ENCODE measurements at regions not wholly inside any gene's neighbourhood (a gene's known extent, or its start where the extent isn't known, plus 50 kb on each side); places are given as distances from the start of the nearest gene placed in this dataset.

DNA sequence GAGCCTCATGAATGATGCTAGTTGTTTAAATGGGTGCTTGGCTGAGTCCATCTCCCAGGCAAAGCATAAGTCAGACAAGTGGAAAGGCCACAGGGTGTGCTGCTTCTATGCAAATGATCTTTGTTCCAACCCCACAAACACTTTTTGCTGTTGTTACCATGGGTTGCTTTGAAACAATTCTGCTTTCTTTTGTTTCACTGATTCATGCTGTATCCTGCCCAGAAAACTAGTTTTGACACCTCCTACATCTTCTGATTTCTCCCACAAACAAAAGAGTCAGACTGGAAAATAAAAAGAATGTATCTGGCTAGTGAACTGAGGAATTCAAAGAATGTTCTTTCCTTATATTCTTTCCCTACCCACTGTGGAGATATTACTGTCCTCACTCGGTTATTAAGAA is 298.6 kb downstream of the DIRAS2 start:
- TF ChIP-seq, protein P1, sequence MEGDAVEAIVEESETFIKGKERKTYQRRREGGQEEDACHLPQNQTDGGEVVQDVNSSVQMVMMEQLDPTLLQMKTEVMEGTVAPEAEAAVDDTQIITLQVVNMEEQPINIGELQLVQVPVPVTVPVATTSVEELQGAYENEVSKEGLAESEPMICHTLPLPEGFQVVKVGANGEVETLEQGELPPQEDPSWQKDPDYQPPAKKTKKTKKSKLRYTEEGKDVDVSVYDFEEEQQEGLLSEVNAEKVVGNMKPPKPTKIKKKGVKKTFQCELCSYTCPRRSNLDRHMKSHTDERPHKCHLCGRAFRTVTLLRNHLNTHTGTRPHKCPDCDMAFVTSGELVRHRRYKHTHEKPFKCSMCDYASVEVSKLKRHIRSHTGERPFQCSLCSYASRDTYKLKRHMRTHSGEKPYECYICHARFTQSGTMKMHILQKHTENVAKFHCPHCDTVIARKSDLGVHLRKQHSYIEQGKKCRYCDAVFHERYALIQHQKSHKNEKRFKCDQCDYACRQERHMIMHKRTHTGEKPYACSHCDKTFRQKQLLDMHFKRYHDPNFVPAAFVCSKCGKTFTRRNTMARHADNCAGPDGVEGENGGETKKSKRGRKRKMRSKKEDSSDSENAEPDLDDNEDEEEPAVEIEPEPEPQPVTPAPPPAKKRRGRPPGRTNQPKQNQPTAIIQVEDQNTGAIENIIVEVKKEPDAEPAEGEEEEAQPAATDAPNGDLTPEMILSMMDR (IDR thresholded peaks at IDR 0.05; ENCODE audit: low read length): no peak
- no peak for TF ChIP-seq EZH2 (IDR thresholded peaks at IDR 0.05; ENCODE audit: borderline replicate concordance, low read length)

All from OCI-LY1 (cell line).